ENCODE measurements at regions not wholly inside any gene's neighbourhood (a gene's known extent, or its start where the extent isn't known, plus 50 kb on each side); places are given as distances from the start of the nearest gene placed in this dataset.

DNA sequence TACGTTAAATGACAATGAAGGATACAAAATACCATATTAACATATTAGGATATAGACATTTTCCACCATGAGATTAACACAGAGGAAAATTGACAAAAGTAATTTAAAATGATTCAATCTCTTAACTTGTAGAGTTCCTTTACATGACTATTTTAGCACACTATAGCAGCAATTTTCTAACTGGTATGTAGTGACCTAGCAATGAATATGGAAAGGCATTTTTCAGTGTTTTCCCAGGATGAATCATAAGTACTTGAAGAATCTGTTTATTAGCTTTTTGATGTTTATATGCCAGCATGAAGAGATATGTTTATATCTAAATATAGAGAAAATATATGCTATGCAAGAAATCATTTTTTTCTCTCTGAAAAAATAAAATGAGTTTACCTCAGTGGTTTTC is 782.5 kb upstream of the CDH10 start:
- no peak for TF ChIP-seq POLR2A (IDR thresholded peaks at IDR 0.05)
- TF ChIP-seq, protein P1, sequence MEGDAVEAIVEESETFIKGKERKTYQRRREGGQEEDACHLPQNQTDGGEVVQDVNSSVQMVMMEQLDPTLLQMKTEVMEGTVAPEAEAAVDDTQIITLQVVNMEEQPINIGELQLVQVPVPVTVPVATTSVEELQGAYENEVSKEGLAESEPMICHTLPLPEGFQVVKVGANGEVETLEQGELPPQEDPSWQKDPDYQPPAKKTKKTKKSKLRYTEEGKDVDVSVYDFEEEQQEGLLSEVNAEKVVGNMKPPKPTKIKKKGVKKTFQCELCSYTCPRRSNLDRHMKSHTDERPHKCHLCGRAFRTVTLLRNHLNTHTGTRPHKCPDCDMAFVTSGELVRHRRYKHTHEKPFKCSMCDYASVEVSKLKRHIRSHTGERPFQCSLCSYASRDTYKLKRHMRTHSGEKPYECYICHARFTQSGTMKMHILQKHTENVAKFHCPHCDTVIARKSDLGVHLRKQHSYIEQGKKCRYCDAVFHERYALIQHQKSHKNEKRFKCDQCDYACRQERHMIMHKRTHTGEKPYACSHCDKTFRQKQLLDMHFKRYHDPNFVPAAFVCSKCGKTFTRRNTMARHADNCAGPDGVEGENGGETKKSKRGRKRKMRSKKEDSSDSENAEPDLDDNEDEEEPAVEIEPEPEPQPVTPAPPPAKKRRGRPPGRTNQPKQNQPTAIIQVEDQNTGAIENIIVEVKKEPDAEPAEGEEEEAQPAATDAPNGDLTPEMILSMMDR (IDR thresholded peaks at IDR 0.05): no peak
- intact Hi-C loops (cut with DNase I; ENCODE audit: low total_unique reads): no loop called here
- WGBS, 2 donors: 96 to 100% methylated on average over 1 of the region's 1 CpG
- no peak overlapping the region for H3K4me3 ChIP-seq (ENCODE audit: low read depth, poor library complexity, severe bottlenecking)
- DNase-seq (ENCODE audit: low spot score in 2 of 2): no peak

DNA sequence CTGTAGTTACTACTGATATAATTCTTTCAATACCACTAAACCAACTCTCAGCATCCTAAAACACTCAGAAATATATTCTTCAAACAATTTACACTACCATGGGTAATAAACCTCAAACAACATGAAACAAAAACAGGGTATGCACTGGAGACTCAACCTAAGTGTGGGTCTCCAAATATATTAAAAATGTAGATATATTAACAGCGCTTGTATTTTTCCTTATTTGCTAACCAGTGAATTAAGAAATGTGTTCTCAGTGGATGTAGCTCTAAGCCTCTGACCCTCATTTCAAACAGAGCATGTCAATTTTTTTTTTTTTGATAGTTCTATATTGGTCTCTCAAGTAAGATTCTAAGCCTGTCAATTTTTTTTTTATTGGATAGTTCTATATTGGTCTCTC is 778.5 kb upstream of the CDH10 start:
- 90 to 98% methylated on average over 1 of the region's 1 CpG for WGBS, 2 donors
- DNase-seq (ENCODE audit: low spot score in 2 of 2): no peak
- no peak overlapping the region for H3K4me3 ChIP-seq (ENCODE audit: low read depth, poor library complexity, severe bottlenecking)
- intact Hi-C loops (cut with DNase I; ENCODE audit: low total_unique reads): no loop called here
- TF ChIP-seq, protein P1 (IDR thresholded peaks at IDR 0.05): no peak
- no peak for TF ChIP-seq POLR2A (IDR thresholded peaks at IDR 0.05)

DNA sequence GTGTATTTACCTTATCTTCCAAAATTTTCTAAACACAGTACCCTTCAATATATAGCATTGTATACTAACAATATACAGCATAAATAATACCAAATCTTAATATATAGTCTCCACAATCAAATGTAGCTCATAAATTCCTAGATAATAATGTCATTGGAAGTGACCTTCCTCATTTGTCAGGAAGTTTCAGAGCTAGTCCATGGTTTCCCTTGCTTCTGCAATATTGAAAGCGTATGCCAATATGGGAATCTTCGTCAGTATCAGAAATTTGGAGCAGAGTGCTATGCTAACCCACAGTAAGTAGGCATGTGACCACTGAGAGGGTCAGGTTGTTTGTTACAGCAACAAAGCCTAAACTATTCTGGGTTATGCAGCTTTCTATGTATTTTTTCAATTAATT is 774.9 kb upstream of the CDH10 start:
- no peak for DNase-seq (ENCODE audit: low spot score in 2 of 2)
- no peak for TF ChIP-seq POLR2A (IDR thresholded peaks at IDR 0.05)
- TF ChIP-seq, protein P1 (IDR thresholded peaks at IDR 0.05): no peak
- H3K4me3 ChIP-seq (ENCODE audit: low read depth, poor library complexity, severe bottlenecking): no peak overlapping the region
- 89 to 91% methylated on average over 2 of the region's 2 CpGs for WGBS, 2 donors
- intact Hi-C loops (cut with DNase I; ENCODE audit: low total_unique reads): no loop called here

DNA sequence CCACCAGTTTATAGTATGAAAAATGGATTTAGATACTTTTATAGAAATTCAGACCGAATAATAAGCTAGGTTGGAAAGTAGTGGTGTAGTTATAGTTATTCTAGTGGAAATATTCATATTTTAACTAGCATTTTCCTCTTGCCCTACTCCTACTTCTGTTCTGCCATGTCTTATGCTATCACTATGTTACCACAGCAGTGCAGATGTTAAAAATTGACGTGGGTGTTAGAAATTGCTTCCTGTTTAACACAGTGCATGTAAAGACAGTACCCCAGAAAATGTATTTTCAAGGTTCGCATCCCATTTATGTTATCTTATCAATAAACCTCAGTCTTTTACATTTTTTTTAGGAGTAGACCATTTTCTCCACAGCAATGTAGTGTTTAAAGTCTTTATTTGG is 774.2 kb upstream of the CDH10 start:
- DNase-seq (ENCODE audit: low spot score in 2 of 2): no peak
- 67 to 72% methylated on average over 3 of the region's 3 CpGs for WGBS, 2 donors
- no peak for TF ChIP-seq POLR2A (IDR thresholded peaks at IDR 0.05)
- TF ChIP-seq, protein P1 (IDR thresholded peaks at IDR 0.05): no peak
- no peak overlapping the region for H3K4me3 ChIP-seq (ENCODE audit: low read depth, poor library complexity, severe bottlenecking)
- intact Hi-C loops (cut with DNase I; ENCODE audit: low total_unique reads): no loop called here

DNA sequence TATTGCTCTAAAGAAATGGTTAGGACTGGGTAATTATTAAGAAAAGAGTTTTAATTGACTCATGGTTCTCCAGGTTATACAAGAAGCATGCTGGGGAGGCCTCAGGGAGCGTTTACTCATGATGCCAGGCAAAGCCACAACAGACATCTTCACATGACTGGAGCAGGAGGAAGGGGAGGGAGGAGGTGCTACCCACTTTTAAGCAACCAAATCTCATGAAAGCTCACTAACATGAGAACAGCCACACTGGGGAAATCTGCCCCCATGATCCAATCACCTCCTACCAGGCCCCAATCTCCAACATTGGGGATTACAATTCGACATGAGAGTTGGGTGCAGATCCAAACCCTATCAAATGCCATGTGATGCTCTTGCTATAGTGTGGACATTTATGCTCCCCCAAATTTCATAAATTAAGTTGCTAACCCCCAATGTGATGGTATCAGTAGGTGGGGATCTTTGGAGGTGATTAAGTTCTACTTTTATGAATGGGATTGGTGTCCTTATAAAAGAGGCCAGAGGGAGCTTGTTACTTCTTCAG is 773.6 kb upstream of the CDH10 start:
- no peak overlapping the region for H3K4me3 ChIP-seq (ENCODE audit: low read depth, poor library complexity, severe bottlenecking)
- 60 to 61% methylated on average over 2 of the region's 2 CpGs for WGBS, 2 donors
- intact Hi-C loops (cut with DNase I; ENCODE audit: low total_unique reads): no loop called here
- no peak for TF ChIP-seq POLR2A (IDR thresholded peaks at IDR 0.05)
- TF ChIP-seq, protein P1 (IDR thresholded peaks at IDR 0.05): no peak
- no peak for DNase-seq (ENCODE audit: low spot score in 2 of 2)

DNA sequence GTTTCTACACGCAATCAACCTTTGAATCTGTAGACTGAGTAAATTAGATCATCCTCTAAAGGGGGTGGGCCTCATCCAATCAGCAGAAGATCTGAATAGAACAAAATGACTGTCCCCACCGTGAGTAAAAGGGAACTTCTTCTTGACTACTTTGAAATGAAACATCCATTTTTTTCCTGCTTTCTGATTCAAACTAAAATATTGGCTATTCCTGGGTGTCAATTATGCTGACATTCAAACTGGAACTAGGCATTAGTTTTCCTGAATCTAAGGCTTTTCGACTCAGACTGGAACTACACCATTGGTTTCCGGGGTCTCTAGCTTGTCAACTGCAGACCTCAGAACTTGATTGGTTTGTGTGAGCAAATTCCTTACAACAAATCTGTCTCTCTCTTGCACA is 772.2 kb upstream of the CDH10 start:
- WGBS, 2 donors: 82% methylated on average over 4 of the region's 4 CpGs
- no peak for TF ChIP-seq POLR2A (IDR thresholded peaks at IDR 0.05)
- TF ChIP-seq, protein P1 (IDR thresholded peaks at IDR 0.05): no peak
- no peak overlapping the region for H3K4me3 ChIP-seq (ENCODE audit: low read depth, poor library complexity, severe bottlenecking)
- no peak for DNase-seq (ENCODE audit: low spot score in 2 of 2)
- intact Hi-C loops (cut with DNase I; ENCODE audit: low total_unique reads): no loop called here

Measured in lower leg skin (tissue), 4 donors.